ENCODE measurements at regions not wholly inside any gene's neighbourhood (a gene's known extent, or its start where the extent isn't known, plus 50 kb on each side); places are given as distances from the start of the nearest gene placed in this dataset.
A peak's percentile ranks its signal among the peaks of the same experiment; 100 is the strongest.
"Not testable (repeated sequence)": the region's sequence is repeated elsewhere in the genome, so short reads cannot be mapped to it uniquely, and the experiment has no call there.

DNA sequence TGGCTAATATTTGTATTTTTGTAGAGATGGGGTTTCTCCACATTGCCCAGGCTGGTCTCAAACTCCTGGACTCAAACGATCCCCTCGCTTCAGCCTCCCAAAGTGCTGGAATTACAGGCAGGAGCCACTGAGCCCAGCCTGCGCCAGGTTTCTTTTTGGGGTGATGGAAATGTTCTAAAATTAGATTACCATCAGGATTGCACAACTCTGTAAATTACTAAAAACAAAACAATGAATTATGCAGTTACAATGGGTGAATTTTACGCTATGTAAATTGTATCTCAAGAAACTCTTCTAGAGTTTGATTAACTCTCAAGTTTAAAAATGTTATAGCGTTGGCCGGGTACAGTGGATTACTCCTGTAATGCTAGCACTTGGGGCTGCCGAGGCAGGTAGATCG is 118.9 kb upstream of the TBL1X start:
- no peak for DNase-seq (ENCODE audit: low read depth)

DNA sequence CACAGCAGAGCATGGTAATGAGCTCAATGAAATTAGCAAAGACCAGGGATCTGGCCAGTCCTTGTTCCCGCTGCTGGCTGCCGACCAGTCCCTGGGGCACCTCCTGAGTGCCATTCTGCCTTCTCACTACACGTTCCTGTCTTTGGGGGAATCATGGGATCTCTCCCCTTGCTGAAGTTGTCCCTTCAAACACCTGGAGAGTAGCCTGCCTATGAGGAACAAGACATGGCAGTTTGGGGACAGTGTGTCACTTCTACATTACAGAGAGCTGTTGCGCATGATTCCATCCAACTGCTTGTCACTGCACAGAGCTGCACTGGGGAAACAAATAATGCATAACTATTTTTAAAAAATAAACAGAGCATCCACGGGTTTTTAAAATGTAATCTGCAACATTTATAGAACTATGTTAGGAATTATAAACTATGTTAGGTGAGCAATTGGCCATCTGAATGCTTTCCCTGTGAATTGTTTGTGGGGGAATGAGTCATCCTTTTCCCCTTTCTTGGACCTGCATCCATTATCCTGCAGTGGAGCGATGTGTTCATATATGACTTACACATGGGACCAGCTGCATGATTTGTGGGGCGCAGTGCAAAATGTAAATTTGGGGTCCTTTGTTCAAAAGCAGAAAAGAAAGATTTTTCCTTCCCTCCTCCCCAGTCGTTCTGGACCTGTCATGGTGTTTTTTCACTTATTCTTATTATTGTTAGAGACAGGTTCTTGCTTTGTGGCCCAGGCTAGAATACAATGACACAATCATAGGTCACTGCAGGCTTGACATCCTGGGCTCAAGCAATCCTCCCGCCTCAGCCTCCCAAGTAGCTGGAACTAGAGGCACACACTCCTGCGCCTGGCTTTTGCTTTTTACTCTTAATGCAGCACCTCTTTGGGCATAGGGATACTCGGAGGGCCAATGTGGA is 115.0 kb upstream of the TBL1X start:
- DNase-seq (ENCODE audit: low read depth) = peak; percentile 56

DNA sequence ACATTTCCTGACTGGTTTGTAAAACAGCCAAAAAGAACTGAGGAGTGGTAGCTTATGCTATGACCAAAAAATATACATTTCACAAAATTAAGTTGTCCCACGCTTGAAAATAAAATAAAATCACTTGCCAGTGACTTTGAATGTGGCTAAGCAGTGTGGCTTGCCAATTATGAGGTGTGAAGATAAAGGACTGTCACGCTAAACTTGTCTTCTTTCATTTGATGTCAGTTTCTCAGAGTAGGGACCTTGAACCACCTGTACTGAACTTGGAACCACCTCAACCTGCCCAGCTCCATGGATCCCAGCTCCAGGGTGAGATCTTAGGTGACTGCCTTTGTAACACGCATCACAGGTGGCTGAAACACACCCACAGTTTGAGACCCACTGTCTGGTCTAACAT is 113.7 kb upstream of the TBL1X start:
- no peak for DNase-seq (ENCODE audit: low read depth)

DNA sequence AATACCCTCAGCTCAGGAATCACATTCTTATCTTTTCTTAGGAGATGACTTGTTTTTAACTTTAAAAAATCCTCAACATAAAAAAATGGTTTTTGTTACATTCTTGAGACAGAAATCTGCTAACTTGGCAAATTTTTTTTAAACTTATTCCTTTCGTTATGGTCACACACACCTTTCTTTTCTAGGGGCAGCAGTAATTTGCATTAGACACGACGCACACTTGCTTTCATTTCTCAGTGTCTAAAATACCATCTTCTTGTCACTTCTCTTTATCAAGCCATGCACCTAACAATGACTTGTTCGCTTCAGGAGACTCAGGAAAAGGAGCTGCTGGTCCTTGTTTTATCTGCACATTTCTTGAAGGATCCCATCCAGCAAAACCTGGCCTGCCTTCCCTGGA is 112.6 kb upstream of the TBL1X start:
- DNase-seq (ENCODE audit: low read depth) = no peak

DNA sequence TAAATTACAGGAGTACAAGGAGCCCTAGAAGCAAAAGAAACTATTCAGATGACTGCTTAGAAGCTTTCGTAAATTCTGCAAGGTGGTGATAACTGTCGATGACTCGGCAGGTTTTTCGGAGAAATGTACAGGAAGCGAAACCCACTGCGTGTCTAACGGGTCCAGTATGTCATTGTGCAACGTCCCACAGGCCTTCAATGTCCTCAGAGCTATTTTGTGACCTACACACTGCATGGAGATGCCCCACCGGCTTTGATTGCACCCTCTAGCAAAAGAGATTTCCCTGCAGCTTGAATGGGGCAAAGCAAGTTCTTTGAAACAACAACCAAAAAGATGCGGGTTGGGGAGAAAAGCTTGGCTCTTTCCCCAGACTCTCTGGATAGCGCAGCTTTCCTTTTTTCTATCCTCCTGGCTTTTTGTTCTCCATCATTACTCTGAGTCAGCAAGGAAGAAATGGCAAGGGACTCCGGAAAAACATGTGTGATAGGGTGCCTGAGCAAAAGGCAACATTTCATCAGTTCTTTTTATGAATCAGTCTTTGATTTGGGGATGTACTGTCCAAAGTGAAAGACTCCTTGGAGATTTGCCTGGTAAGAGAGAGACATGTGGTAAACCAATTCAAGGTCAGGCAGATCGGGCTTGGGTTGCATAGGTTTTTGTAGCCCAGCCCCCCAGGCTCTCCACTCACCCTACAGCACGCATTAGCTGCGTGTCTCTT is 112.0 kb upstream of the TBL1X start:
- peak; percentile 86 for DNase-seq (ENCODE audit: low read depth)

DNA sequence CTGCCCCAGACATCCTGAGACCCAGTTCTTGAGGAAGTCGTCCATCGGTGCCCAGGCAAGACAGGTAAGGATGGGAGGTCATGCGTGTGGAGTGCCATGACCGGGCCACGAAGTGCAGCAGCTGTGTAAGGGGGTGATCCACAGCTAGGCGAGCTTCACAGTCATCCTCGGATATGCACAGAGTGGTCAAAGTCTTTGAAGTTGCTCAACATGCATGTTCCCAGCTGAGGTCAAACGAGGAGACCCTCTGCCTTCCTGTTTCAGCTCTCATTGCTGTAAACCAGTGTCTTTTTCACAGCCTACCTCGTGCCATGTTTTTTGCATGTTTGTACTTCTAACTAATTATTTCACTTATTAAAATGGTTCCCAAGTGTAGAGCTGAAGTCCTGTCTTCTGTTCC is 109.9 kb upstream of the TBL1X start:
- DNase-seq (ENCODE audit: low read depth) = no peak

DNA sequence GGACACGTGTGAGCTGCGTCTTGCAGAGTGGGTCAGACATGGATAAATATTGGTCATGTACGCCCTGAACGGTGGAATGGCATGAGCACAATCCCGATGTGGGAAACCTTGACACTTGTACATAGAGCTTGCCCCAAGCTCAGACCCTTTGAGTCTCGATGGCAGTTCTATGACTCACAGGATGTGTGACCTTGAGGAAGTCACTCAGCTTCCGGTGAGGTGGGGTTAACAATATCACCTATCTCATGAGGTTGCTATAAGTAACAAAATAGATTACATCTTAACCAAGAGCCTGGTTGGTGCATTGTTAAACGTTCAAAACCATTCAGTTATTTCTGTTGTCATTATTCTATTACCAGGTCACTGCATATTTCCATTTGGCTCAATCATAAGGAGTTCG is 109.1 kb upstream of the TBL1X start:
- no peak for DNase-seq (ENCODE audit: low read depth)

DNA sequence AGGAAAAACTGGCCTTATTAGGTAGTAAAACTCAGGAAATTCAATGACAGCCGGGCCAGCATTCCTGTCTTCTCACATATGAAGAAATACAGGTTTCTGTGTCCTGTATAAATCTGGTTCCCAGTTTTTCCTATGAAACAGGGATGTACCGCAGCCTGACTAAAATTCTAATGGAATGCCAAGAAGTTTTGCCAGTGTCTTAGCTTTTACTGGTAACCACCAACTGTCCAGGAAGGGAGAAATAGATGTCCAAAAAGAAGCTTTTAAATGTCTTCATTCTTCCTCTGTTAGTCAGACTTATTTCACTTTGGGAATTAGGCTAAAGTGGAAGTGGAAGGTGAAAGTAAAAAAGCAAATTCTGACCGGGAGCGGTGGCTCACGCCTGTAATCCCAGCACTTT is 108.0 kb upstream of the TBL1X start:
- peak; percentile 50 for DNase-seq (ENCODE audit: low read depth)

DNA sequence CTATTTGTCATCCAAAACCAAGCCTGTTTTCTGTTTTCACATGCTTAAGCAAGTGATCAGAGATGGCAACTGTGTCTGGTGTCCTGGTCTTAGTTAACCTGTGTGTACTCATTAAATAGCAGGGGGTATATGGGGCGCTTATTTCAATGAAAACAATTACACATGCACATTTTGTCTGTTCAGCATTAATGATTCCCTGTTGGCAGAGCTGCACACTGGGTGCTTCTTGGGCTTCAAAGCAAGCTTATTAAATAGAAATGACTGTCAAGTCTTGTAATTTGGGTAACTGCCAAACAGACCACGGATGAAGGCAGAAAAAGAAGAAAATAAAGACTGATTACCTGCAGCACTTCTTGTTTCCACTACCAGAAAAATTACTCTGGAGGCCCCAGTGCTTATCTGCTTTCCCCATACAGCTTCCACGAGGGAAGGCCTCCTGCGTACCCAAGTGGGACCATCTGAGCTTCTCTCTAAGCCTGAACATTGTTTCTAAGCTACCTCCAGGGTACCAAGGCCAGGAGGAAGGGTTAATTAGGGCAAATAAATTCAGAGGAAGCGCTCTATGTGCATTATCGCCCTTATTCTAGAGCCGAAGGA is 107.2 kb upstream of the TBL1X start:
- DNase-seq (ENCODE audit: low read depth) = no peak

DNA sequence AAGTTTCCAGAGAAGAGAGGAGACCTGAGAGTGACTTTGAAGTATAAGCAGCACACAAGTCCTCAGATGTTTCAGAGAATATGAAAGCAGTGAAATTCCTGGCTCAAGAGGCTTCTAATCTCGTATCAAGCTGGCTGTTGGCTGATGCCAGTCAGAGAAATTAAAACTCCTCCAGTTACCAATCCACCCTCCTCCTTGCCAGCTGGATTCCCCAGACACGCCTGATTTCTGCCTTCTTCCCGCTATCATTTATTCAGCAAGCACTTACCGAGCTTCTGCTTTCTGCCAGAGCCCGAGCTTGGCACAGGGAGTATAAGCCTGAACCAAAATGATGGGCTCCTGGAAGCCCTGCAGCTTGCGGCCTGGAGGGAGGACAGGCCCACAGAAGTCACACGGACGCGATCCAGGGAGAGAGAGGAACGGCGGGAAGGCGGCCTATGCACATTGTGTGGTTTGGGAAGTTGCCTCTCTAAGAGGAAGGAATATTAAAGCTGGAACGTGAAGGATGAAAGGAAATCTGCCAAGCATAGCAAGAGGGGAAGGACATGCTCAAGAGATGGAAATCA is 102.4 kb upstream of the TBL1X start:
- no peak for DNase-seq (ENCODE audit: low read depth)

DNA sequence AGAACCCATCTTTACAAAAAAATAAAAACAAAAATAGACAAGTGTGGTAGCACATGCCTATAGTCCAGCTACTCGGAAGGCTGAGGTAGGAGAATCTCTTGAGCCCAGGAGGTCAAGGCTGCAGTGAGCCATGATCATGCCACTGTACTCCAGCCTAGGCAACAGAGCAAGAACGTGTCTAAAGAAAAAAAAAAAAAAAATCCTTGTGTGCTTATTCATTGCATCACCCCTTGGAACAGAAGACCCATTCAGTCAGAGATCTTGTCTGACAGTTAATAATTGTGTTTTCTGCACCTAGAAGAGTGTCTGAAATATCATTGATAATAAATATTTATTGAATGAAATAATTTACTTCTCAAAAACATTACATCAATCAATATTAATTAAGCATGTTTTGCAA is 97.4 kb upstream of the TBL1X start:
- no peak for DNase-seq (ENCODE audit: low read depth)

DNA sequence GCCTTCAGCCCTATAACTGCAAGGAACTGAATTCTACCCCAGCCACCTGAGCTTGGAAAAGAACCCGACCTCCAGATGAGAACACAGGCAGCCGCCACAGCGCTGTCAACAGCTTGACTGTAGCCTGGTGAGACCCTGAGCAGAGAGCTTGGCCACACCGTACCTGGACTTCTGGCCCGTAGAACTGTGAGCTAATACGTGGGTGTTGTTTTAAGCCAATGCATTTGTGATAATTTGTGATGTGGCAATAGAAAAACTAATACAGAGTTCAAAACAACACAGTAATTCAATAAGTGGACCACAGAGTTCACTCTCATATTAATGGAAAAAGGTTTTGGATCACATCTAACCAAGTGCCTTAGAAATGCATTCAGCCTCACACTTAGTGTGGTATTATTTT is 96.6 kb upstream of the TBL1X start:
- DNase-seq (ENCODE audit: low read depth) = no peak

DNA sequence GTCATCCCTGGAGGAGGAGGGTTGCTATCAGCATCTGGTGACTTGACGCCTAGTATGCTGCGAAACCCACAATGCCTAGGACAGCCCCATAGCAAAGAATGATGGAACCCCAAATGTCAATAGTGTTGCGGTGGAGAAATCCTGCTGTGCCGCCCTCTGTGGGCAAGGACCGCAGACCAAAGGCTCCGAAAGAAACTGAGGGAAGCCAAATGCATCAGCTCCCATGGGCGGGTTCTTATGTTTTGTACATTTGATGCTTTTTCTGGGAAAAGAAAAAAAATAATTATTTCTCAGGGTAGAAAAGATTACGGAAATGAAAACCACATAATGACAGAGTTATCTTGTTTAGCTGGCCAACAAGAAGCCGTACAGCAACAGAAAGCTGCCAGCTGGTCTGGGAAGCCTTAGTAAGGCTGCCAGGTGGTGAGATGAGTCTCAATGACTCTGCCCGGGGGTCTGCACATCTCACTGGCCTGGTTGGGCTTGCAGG is 95.0 kb upstream of the TBL1X start:
- peak; percentile 69 for DNase-seq (ENCODE audit: low read depth)

DNA sequence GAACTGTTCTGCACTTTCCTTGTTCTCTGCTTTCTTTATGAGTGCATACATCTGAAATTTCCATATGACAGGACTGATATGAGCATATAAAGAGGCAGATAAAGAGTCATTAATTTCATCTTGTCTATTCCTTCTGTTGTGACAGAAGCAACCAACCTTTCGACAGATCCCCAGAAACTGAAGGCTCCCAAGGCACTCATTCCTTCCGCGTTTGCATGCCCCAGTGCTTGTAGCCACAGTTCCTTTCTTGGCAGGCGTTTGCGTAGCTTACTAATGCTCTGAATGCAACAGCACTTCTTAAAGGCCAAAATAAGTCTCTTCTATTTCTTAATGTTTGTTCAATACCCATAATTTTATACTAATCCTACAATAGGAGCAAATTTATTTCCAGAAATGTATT is 94.0 kb upstream of the TBL1X start:
- DNase-seq (ENCODE audit: low read depth) = peak; percentile 49

DNA sequence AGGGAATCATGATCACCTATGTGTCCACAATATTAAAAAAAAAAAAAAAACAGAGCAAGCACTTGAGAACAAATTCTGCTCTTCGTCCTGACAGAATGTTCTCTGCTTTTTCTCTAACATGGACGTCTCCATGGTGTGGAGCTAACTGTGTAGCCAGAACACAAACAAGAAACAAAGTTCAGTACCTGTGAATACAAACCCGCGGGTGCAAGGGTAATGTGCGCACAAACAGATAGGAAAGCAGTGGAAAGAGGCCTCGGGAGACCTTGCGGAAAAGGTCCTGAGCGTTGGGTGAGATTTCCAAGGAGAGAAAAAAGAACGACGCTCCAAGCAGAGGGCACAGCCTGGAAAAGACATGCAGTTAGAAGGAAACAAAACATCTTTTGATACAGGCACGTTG is 92.0 kb upstream of the TBL1X start:
- DNase-seq (ENCODE audit: low read depth) = no peak

DNA sequence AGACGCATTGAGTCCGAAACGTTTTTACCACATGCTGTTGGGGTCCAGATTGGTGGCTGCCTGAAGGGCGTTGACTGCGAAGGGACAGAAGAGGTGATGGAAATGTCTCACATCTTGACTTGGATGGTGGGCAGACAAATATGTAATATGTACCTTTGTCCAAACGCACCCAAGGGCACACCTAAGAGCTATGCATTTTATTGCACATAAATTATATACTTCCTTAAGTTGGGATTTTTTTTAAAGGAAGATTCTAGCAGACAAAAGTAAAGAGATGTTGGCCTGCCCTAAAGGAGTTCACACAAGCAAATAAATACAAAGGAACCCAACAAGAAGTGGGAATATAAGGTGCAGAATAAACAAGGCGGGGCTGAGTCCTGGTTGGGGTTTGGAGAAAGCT is 91.1 kb upstream of the TBL1X start:
- DNase-seq (ENCODE audit: low read depth) = no peak

DNA sequence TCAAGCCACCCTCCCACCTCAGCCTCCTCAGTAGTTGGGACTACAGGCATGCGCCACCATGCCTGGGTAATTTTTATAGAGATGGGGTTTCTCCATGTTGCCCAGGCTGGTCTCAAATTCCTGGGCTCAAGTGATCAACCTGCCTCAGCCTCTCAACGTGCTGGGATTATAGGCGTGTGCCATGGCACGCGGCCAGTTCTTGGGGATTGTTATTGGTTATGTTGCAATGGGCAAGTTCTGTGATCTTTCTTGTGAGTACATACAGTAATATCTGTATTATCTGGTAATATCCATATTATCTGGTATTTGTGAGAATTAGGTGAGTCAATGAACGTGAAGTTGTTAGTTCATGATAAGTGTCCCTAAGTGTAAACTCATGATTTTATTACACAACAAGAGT is 90.3 kb upstream of the TBL1X start:
- no peak for DNase-seq (ENCODE audit: low read depth)

DNA sequence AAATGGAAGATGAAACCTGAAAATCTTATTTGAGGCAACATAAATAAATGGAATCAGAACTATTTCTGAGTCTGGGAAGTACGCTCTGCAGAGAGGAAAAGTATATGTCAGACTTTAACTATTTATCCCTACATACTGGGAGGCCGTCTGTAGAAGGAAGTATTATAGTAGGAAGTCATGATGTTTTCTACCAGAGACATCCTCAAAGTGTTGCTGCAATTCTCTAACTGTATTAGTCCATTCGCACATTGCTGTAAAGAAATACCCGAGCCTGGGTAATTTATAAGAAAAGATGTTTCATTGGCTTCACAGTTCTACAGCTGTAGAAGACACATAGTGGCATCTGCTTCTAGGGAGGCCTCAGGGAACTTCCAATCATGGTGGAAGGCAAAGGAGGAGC is 88.7 kb upstream of the TBL1X start:
- no peak for DNase-seq (ENCODE audit: low read depth)

DNA sequence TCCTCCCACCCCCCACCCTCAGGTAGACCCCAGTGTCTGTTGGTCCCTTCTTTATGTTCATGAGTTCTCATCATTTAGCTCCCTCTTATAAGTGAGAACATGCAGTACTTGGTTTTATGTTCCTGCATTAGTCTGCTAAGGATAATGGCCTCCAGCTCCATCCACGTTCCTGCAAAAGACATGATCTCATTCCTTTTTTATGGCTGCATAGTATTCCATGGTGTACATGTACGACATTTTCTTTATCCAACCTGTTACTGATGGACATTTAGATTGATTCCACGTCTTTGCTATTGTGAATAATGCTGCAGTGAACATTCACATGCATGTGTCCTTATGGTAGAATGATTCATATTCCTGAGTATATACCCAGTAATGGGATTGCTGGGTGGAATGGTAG is 87.6 kb upstream of the TBL1X start:
- DNase-seq (ENCODE audit: low read depth) = not testable (repeated sequence)

DNA sequence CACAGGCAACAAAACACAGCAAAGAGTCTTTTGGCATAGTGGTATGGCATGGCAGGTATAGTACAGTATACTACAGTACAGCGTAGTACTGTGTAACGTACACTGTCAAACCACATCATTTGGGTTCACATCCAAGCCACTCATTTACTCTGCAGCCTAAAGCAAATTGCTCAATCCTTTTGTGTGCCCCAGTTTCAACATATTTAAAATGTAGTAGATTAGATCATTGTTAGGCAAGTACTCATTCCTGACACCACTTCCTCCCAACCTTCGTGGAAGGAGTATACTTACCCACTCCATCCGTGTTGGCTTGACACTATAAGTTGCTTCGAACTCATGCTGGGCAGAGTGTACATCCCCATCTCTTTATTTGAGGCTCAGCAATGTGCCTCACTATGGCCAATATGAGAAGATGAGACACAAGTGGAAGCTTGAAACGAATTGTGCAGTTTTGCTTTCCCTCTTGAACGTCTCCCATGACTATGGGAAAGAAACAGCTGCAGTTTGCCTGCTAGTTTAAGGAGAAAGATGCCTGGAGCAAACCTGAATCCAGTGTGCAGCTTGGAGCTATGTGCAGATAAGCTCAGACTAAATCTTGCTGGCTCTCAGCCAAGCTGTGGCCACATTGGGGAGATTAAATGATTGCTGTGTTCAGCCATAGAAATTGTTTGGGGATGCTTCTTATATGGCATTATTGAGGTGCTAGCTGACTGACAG is 85.7 kb upstream of the TBL1X start:
- DNase-seq (ENCODE audit: low read depth) = peak; percentile 85

DNA sequence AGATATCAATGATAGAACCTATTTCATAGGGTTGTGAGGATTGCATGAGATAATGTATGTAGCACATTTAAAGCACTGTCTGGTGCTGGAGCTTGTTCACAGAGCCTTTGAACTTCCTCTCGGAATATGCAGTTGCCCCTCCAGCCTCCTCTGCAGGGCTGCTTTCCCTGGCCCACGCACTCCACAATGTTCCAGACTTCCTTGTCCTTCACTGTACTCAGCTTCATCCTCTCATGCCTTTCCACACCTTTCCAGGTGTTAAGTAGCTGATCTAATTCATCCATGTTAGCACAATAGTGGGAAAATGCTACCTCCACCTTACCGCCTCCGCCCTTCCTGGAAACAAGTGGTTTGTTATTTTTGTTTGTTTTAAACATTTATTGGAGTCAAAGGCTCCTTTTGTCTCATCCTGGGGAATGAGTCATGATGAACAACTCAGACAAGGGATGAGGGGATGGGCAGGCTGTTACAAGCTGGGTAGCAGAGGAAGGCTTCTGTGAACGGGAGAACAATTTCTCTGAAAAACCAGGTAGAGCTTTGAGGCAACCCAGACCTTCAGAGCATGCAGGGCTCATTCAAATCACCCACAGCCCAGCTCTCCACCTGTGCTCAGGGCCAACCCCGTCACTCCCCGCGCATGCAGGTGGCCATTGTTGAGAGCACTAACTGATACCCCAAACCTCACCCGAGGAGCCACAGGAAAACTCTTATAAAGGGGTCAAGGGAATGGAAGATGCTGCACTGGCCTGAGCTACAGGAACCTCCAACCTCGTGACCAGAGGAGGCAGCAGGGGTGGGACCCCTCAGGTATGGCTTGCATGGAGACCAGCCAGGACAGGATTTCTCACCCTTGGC is 84.9 kb upstream of the TBL1X start:
- peak; percentile 55 for DNase-seq (ENCODE audit: low read depth)
